NCI-H2029 treated with DMSO at 0.1 percent for 48 hours (cell line): ENCODE measurements at regions not wholly inside any gene's neighbourhood (a gene's known extent, or its start where the extent isn't known, plus 50 kb on each side); places are given as distances from the start of the nearest gene placed in this dataset.
A peak's percentile ranks its signal among the peaks of the same experiment; 100 is the strongest.
"Not testable (repeated sequence)": the region's sequence is repeated elsewhere in the genome, so short reads cannot be mapped to it uniquely, and the experiment has no call there.

Source experiments
- DNase-seq: peaks from one replicate; lab custom pipeline; 2025; lab: John Stamatoyannopoulos, UW

DNA sequence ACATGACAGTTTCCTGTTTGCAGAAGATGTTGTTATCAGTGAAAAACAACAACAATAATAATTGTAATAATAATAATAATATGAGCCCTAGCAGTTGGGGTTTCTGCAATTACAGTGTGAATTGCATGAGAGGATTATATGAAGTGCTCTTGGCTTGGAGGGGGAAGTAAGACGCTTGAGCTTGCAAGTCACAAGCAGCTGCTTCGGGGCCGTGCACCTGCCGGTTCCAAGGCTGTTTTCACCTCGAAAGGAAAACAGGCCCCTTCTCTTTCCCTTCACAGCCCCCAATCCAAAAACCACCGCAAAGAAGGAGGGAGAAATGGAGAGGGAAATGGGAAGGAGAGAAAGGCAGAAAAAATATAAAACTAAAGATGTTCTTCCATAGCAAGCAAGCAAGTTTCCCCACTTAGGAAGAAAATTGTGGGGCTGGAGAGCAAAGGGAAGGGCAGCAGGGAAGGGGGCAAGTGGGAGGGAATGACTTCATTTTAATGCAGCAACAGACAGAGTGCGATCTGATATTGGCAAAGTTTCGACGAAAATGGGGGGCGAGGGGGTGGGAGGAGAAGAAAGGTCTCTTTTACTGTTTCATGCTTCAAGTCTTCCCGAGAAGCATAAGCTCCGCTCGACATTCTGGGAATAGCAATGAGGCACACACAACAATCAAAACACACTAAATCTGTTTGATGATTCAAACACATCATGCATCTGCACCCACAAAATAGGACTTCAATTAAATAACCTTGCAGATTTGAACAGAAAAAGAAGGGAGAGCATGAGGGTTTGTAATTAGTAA lies 284.2 kb upstream of the ATP11B start:
- no peak for DNase-seq

DNA sequence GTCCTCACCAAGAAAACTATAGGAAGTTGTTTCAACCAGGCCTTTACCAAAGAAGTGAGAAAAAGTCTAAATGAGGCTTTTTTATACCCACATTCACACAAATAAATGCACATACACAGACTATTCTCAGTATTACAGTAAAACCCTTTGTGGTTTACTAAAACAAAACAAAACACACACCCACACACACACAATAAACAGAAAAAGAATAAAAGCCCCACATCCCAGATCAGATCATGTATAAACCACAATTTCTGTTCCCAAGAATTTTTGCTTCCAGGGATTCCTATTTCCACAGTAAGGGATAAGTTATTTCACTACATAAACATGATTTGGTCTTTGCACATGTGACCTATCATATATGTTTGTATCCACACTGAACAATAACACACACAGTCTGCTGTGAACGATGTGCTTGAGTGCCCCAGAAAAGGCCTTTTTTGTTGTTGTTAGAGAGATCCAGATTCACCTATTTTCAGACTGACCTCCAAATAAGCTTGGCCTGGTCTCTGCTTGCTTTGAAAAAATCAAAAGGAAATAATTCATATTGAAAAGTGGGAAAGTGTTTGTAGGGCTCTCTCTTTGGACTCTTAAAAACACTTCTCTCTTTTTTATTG lies 283.4 kb upstream of the ATP11B start:
- no peak for DNase-seq

DNA sequence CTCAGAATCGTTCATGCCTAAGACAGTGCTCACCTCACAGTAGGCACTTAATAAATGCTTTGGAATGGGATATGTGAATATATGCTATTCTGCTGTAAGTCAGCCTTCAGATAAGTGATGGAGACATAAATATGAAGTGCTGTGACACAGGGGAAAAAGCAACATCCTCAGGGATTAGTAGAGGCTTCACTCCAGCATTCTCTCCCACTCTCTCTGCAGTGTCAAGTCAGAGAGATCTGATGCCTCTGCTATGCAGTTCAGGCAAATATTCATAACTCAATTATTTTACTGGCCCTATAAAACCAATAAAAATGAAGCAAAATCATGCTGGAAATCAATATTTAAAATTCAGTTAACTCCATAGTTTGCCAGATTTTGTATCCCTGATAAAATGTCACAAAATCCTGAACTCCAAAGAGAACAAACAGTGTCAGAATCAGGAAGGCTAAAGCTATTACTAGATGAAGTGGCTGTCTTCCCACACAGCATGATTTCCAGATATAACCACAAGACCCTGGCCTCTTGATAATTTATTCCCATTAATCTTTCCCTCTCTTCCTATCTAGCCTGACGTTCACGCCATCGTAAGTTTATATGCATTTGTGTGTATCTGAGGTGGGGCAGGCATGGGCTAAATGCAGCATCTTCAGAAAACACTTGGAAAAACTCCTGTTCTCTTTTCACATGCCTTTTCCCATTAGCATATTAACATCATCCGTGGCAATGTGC lies 278.9 kb upstream of the ATP11B start:
- DNase-seq: no peak

DNA sequence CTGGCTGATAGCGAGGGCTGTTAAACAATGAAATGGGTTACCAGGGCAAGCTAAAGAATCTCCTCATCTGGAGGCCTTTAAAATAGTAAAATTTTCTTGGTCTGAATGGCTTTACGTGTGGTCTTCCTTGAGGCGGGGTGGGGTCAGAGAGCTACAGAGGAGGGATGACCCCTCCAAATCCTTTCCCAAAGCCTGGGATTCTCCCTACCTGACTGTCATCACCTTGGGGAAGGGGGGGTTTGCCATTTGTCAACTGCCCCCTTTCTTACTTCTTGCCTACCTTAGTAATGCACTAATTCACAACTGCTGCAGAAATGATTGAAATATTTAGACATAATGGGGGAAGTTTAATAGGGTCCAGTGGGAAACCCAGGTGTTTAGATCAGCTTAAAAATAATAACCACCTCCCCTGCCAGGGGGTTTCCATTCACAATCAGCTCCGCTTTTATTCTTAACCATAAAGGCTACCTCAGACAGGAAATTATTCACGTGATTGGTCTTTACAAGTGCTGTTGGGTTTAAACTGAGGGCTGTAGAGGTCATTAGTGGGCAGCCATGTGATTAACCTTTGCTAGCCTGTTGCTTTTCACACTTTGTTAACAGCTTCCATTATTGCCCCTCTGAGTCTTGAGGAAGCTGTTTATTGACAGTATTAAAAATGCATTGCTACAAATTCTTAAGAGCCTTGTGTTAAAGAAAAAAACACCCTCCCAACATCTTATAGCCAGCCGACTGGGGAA lies 276.5 kb upstream of the ATP11B start:
- no peak for DNase-seq

GRCh38 chr3:182519569-182519968 lies 273.7 kb upstream of the ATP11B start:
- no peak for DNase-seq

GRCh38 chr3:182521339-182521738 lies 272.0 kb upstream of the ATP11B start:
- DNase-seq: no peak

- DNase-seq: not testable (repeated sequence)
Measured at GRCh38 chr3:182523424-182523823, 269.9 kb upstream of the ATP11B start.

- DNase-seq: no peak
Measured at GRCh38 chr3:182523836-182524235, 269.5 kb upstream of the ATP11B start.

- no peak for DNase-seq
Measured at GRCh38 chr3:182524711-182525401, 268.4 kb upstream of the ATP11B start.

DNA sequence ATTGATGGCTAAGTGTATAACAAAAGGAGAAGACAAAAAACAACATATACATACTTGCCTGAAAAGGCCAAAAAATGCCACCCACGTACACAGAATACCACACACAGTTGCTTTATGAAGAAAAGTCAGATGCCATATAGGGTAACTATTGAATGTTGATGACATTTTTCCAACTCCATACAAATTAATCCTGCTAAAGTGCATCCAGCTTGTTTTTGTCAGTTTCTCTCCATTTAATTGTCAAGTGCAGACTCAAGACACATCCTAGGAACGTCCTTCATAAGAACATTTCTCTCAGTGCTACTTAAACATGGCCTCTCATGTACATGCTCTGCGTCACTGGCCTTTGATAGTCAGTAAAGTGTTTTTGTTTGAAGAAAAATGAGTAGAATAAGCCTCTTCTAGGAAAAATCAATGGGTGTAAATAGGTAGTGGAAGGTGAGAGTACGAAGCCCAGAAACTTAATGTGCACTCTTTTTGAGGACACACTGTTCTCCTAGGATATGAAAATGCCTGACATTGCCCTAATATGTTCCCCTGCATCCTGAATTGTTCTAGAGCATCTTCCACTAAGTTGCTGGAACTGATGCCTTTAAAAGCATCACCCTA lies 267.4 kb upstream of the ATP11B start:
- no peak for DNase-seq

DNA sequence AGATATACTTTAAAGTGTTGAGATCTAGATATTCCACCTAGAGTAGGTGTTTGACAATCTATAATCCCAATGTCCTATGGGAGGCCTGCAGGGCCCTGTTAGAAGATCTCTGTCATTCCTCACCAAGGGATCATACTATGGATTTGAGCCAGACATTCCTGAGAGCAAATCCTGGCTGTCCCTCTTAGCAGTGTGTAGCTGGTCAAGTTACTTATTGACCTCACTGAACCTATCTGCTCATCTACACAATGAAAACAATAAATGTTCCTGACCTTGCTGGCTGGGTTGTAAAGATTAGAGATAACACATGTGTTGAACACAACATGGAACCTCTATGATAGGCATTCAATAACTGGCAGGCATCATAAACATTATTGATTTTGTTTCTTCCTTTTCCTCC lies 265.6 kb upstream of the ATP11B start:
- DNase-seq: no peak

DNA sequence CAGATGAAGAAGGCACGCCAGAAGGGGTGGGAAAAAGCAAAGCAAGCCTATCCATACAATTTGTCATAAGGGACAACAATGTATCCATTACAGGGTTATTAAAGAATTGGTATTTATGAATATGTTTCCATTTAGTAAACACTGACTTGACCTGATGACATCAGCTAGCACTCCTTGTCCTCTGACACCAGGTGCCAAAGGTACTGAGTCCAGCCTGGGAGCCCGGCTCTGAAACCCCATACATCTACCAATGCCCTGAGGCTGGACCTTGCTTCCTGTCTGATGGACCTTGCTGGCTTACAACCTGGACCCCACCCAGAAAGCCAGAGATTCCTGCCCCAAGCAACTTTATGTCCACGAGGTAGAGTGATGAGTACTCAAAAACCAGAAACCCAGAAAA lies 263.0 kb upstream of the ATP11B start:
- no peak for DNase-seq

- peak; percentile 69 for DNase-seq
Measured at GRCh38 chr3:182533394-182533793, 259.9 kb upstream of the ATP11B start.

- no peak for DNase-seq
Measured at GRCh38 chr3:182544542-182544941, 248.8 kb upstream of the ATP11B start.

DNA sequence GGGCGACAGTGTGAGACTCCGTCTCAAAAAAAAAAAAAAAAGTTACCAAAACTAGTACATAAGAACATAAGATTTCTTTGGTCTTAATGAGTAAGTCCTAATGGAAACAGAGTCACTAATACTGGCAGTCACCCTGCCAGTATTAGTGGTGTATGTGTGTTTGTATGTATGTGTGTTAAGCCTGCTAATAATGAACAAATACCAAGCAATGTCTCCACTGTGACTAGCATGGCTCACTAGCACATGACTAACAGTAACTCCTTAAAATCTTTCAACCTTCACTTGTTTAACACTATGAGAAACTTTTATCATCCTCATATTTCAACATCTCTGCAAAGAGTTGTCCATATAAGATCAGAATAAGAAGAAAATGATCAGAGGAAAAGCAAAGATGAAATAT lies 231.0 kb upstream of the ATP11B start:
- no peak for DNase-seq

DNA sequence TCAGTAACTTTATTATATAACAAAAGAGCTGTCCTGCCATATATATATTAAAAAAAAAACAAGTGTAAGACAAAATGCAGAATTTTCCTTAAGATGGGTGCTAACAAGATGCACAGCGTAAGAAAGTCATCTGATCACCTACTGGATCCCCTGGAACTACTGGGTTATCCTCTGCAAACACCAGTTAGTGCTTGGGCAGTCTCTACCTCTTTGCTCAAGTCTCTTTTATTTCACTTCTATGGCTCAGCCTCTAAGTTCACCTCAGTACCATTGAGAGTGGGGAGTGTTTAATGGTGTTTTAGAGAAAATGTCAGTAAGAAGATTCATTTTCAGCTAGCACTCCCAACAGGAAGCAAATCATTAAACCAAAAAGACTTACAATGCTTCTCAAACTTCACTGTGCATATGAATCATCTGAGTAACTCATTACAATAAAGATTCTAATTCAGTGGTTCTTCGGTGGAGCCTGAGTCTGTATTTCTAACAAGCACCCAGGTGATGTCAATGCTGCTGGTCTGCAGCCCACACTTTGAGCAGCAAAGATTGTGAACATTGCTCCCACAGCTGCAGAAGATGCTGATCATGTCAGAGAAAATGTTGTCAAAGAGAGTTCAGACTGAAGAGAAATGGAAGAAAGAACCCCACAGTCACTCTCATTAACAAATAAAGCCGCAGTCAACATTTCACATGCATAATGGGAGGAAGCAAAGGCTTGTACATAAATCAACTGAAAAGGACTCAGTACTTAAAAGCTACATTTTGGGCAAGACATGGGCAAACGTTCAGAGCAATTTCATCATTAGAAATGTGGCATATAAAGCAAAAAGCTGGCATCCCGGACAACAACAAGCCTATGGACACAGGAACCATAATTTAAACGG lies 227.1 kb upstream of the ATP11B start:
- no peak for DNase-seq

GRCh38 chr3:182567700-182568099 lies 225.6 kb upstream of the ATP11B start:
- DNase-seq: no peak

DNA sequence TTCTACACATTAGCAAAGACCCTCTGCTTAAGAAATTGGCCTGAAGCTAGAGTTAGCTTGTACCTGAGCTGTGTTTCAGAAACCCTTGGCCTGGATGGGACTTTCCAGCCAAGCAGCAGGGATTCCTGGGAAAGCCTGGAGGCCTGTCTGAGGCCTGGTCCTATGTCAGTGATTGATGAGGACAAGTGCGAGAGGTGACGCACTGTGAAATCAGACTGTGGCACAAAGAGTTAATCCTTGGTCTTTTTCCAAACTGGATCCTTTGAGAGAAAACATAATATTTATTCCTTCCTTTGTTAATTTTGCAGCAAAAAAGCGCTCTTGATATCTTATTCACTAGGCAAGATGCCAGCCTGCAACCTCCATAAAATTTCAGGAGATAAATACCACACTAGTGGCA lies 225.0 kb upstream of the ATP11B start:
- DNase-seq: no peak

DNA sequence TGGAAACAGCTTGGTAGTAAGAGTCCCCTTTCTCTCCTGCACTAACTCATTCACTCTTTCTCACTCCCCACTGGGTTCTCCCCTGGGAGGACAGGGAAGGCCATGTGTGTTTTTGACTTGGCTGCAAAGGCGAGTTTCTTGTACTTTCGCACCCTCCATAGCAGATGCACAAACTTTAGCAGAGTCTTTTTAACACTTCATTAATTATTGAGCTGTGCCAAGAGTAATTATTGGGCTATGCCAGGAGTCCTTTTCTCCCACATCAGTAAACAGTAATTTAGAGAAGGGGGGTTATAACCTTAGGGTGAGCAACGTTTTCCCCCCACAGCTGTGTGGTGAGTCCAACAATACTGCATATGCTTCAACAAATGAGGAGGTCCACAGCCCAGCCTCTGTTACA lies 224.4 kb upstream of the ATP11B start:
- DNase-seq: no peak

DNA sequence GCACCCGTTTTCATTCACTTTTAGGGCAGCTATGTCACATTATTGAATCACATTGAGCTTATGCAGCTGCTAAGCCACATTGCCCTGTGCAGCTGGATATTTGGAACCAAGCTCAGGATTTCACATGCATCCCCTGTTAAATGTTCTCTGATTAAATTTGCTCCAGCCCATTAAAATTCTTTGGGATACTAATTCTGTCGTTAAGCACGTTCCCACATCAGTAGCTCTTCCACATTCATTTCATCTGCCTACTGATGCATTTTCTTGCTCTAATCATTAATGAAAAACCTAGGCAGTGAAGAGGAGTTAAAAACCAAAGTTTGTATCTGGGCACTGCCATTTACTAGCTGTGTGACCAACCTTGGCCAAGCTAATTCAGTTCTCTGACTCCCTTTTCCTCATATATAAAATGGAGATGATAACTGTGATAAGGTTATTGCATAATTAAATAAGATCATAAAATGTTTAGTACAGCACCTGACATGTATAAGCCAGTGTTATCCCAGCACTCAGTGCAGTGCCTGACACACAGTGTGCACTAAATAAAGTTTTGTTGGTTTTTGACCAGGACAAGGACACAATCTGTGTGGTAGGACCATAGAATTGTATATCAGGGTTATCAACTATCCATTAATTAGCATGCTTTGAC lies 222.2 kb upstream of the ATP11B start:
- DNase-seq: no peak
